GM19324 (cell line): ENCODE measurements at regions not wholly inside any gene's neighbourhood (a gene's known extent, or its start where the extent isn't known, plus 50 kb on each side); places are given as distances from the start of the nearest gene placed in this dataset.

ENCODE experiments used
- ATAC-seq: cut with Tn5 transposase; IDR thresholded peaks from one replicate; pipeline ENCODE4 v1.9.1; 2021; ENCODE audit warnings: mild to moderate bottlenecking, moderate library complexity; ENCODE audit not compliant: unreplicated experiment, low FRiP score

DNA sequence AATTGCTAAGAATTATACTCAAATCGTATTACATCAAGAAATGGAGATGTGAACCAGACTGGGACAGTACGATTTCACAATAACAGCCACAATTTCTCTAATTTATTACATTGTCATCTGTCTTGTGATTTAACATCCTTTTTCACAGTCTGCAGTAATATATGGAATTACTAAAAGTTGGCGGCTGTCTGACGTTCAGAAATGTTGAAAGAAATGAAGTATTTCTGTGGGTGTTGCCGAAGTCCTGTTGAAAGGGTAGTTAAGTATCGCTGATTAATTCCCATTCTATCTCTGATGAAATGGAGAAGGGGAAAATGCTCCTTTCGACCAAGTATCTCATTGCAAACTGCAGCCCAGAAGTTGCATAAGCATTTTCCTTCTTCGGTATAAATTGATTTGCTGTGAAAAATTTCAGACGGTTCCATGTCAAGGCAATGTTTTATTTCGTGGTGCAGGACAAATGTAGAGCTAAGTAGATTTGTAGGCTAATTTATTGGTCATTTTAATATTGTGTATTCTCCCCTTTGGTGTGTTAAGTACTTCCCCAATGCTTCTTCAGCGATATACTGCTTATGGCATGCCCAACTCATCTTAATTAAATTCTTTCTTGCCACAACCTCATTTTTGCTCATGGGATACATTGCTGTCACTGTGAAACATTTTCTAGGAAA is 775.2 kb upstream of the RBFOX1 start:
- no peak for ATAC-seq

DNA sequence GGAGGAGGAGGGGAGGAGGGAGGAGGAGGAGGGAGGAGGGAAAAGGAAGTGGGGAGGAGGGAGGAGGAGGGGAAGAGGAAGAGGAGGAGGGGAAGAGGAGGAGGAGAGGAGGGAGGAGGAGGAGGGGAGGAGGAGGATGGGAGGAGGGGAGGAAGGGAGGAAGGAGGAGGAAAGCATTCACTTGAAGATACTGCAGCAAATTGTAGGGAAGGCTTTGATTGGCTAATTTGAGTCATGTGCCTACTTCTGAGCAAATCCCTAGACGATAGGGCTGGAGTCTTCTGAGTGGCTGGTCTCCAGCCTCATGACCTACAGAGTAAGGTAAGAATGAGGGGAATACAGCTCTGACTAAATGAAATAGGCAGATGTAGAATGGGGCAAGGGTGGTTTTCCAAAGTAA is 783.2 kb upstream of the RBFOX1 start:
- no peak for ATAC-seq

DNA sequence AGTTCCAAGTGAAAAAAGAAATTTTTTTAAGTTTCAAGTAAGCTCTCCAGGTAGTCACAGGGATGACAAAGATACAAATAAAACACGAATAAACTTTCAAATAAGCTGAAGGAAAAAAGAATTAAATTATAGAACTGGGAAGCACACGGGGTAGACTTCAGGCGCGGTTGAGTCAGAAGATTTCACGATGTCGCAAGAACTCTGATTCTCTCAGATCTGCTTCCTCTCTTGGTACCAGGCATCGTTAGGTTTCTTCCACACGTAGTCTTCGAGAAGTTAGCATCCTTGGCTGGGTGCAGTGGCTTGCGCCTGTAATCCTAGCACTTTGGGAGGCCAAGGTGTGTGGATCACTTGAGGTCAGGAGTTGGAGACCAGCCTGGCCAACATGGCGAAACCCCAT is 784.1 kb upstream of the RBFOX1 start:
- ATAC-seq: no peak

DNA sequence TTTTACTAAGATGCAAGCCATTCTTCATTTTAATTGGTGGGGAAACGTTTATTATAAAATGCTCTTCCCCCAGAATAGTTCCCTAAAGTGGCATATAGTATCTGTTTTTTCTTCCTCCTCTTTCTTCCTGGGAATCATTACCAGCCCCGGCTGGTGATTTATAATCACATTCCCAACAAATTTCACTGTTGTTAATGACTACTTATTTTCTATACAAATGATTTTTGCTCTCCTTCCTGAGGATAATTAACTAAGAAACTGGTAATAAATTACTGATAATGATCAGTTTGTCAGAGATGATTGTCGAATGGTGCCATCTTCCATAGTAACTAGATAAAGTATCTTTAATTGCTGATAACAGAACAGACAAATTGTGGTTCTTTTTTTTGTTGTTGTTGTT is 785.5 kb upstream of the RBFOX1 start:
- no peak for ATAC-seq

DNA sequence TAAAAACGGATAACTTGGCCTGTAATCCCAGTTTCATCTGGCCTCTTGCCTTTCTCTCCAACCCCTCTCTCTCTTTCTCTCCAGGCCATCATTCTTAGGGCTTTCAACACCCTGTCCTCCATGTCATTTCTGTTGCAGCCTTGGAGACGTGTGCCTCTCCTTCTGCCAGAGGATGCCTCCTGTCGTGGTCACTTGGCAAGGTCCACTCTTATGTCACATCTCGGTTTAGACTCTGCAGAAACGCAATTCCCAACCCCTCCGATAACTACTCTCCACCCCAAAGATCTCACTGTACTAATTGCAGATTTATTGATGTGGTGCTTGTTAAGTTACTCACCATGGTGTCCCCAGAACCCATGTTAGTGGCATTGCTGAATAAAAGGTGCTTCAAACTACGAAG is 787.3 kb upstream of the RBFOX1 start:
- no peak for ATAC-seq

DNA sequence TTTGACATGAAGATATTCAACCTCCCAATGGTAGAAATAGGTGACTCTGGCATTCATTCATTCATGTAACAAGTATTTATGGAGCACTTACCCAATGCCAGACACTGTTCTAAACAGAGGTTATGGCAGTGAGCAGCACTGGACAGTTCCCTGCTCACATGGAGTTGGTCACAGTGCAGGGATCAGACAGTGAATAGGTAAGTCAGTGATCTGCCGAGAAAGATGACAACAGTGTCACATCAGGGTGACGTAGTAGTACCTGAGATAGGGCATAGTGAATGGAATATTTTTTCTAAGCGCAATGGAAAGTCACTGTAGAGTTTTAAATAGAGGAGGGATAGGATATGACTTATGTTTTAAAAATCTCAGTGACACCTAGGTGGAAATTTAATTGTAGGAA is 791.4 kb upstream of the RBFOX1 start:
- no peak for ATAC-seq

DNA sequence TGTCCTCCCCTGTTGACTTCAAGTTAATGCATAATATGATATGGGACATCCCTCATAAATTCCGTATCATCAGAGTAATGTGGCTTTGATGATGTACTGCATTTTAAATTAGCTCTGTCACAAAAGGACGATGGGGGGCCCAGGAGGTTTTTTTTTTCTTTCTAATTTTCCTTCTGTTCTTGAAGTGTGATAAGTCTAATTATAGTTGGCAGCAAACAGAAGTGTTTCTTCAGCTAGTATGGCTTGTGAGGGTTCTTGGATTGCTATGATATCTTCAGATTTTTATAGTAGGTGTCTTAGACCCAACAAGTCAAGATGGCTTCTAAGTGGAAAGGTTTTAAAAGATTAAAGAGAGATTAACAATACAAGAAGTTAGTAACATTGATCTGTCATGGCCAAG is 796.2 kb upstream of the RBFOX1 start:
- no peak for ATAC-seq

DNA sequence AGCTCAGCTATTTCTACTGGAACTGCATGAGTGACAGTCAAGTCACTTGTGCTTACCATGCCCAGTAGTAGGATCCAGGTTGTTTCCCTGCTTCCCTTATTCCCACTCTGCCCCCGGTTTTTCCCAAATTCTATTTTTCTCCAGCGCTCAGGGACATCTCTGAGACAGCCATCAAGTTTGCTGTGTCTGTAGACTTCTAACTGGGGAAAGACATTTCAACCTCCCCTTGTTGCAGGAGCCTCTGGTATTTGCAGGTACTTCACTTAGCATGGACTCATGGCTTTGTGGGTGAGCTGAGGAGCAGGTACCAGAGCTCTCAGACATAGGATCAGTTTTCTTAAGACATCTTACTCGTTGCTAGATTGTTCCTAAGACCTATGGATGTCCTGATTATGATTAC is 801.6 kb upstream of the RBFOX1 start:
- ATAC-seq: no peak

DNA sequence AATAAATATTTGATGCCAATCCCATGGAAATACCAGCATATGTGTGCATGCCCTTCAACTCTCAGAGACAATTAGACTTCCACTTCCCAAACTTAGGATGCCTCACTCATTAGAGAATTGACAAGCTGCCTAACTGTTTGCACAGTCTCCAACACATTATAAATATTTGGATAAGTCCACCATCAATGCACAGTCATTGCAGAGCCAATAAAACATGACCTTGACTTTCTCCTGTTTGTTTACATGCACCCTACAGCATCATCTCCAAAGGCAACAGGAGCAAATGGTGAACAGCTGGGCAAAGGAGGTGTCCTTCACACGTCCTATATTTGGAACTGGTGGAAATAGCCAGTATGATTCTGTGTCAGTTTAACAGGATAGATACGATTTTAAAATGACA is 804.4 kb upstream of the RBFOX1 start:
- ATAC-seq: no peak

DNA sequence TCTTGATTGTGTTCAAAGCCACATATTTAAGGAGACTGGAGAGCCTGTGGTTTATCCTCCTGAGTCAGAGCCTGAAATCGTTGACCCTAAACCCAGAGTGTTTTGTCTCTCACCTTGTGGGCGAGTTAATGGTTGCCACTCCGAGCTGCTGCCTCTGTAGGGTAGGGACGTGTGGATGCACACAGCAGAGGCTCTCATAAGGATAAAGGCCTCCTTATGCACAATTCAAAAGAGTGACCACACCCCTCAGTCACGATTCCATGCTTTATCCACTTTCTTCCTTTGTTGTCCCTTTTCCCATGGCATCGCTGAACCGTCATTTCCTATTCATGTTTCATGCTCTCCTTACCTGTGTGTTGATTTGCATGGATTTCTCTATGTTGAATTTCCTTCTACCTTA is 805.0 kb upstream of the RBFOX1 start:
- ATAC-seq: no peak

DNA sequence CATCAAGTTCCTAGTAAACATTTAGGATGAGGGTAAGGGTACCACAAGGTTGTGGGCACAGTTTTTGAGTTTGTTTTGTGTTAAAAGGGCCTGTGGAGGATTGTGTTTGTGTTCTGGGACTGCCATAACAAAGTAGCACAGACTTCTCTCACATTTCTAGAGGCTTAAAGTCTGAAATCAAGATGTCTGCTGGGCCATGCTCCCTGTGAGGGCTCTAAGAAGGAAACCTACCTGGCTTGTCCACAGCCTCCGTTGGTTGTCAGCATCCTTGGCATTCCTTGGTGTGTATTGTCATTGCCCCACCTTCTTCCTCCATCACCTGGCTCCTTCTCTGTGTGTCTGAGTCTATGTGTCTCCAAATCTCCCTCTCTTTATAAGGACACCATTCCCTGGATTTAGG is 808.1 kb upstream of the RBFOX1 start:
- no peak for ATAC-seq

DNA sequence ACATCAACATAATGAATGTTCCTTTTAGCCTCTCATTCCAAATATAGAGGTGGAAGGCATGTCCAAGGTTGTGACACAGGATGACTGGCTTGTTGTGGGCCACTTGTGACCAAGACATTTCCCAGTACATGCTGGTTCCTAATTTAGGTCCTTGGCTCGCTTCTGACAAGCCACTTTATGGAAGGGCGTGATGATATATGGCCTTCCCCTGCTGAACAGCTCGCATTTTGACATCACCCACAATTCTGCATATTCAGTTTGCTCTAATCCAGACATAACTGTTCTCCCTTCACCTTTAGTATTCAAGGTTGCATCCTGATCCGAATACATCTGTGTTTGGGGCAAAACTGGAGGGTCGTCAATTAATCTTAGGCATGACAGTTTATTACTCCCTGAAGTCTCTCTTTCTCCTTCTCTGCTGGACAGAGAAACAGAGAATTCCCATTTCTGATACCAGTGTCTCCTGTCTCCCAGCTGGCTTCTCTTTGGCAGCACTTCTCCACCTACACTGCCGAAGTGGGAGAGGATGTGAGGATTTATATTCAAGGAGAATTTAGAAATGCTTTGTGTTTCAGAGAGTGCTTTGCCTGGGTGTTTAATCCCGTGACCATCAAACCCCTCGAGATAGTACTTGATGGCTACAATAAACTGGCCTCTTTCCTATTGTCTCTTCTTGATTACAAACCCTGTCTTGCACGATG is 815.5 kb upstream of the RBFOX1 start:
- ATAC-seq: no peak

DNA sequence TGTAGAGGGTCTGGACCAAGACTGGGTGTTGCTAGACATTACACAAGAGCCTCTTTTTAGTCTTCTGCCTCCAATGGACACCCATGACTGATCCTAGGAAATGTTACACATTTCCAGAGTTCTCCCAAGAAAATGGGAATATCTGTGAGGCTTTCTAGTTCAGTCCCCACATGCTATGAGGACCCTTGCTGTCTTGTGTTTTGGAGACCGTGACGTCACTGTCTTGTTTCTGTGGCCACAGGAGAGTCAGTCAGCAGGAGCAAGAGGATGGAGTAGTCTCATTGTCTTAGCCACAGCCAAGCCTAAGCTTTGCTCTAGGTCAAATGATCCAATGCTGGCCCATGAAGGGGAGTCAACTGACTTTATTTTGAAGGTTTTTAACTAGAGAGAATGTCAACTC is 820.1 kb upstream of the RBFOX1 start:
- ATAC-seq: no peak

DNA sequence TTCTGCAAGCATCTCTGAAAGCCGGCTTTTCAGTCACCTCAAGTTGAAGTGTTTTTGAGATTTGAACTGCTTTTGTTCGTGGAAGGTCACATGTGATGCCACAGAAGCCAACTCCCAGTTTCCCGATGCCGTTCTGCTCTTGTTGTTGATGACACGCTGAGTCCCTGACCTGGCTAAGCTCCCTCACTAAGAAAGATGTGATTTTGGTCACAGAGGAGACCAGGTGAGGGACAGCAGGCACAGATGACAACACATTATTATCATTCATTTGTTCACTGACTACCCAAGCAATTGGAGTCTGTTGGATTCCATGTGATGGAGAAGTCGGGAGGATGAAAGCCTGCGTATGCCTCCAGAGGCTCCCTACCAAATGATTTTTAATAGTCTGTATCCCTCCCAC is 822.4 kb upstream of the RBFOX1 start:
- no peak for ATAC-seq

DNA sequence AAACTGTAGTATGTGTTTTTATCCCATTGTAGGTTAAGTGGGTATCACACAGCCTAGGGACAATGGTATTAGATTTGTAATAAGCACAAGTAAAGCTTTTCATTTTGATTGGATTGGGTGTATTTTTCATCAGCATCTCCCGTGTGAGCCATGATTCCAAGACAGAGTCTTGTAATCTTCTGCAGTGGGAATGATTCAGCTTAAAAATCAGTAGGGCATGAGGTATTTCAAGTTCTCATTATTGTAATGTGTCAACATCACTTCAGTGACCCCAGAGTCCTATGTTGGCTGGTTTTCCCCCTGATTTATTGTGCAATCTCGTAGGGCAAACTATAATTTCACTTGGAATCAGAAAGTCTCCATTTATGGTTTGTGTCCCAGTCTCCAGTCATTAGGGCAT is 833.2 kb upstream of the RBFOX1 start:
- ATAC-seq: no peak

DNA sequence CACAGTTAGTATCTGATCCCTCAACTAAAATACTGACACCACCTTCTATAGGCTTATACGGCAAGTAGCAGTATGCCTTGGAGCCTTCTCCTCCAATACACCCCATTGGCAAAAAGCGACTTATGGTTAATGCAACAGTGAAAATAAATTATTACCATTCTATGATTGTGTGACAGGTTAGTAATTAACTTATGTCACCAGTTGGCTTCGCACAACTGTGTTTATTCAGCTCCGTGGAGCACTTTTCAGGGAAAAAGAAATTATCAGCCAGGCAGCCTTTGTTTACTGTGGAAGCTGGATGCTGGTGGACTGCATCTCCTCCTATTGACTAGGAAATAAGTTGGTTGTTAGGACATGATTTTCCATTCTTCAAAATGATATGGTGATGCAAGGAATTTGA is 833.8 kb upstream of the RBFOX1 start:
- ATAC-seq: no peak

DNA sequence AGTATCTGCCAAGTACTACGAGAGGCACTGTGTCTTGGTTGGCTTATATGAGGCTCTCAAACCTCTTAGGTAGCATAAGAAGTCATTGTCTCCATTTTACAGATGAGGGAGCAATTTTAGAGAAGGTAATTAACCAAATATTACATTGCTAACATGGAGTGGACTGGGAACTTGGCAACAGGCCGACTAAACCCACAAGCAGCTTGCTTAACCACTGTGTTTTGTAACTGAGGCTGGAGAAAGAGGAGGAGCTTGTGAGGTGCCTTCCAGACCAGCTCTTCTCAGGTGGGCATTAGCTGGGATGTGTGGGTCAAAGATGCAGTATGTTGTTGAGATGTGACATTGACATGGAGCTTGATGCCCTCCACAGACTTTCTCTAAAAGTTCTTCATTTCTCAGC is 835.6 kb upstream of the RBFOX1 start:
- ATAC-seq: no peak

DNA sequence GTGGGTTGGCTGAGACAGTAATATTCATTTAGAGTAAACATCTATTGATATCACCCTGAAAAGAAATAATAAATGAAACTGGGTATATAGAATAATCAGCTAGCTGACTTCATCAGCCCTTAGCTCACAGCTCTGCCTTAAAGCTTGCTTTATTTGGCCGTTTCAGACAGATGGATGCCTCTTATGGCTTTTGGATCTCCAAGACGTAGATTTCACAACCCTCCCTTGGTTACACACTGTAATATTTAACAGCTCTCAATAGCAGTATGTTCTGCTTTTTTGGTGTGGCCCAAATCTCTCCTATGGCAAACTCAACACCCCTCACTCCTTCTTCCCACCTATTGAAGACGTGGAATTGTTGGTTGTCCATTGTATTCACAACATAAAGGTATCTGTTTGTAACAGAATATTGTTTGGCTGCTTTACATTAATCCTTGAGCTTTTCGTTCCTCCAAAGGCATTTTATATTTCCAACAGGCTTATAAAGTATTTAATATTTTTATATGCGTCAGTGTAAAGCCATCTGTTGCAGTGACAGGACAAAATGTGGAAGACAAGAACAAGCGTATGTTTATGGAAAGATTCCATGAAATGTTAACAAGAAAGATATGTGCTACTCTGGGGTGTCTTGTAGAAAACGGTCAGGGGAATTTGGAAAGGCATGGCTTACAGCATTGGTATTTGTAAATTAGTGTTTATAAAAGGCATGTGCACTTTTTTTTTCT is 837.0 kb upstream of the RBFOX1 start:
- ATAC-seq: no peak

DNA sequence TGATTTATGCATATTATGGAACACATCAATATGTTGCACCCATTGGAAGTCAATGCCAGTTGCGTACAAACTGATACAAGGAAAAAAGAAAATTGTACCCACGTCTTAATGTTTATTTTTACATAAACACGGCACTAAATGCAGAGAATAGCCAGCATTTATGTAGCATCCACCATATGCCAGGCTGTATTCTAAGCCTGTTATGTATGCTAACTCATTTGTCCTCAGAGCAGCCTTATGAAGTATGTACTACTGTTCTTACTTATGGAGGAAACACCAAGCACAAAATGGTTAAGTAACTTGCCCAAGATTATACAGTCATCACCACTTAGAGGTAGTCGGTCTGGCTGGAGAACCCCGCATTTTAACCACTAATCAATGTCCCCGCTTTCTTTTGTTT is 837.9 kb upstream of the RBFOX1 start:
- no peak for ATAC-seq

DNA sequence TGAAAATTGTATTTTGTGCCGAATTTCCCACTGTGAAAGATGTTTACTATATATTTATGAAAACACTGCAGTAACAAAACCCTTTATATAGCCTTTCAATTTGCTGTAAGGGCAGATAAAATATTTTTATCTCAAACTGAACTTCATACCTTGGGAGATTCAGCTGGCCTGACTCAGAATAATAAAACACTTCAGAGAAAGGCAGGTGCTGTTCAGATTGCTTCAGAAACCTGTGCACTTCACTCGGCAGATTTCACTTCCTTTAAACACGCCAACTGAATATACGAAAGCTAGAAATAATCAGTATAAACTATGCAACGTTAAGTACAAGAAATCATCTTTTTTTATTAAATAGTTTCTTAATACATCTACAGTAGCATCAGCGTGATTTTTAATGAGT is 839.1 kb upstream of the RBFOX1 start:
- ATAC-seq: no peak

DNA sequence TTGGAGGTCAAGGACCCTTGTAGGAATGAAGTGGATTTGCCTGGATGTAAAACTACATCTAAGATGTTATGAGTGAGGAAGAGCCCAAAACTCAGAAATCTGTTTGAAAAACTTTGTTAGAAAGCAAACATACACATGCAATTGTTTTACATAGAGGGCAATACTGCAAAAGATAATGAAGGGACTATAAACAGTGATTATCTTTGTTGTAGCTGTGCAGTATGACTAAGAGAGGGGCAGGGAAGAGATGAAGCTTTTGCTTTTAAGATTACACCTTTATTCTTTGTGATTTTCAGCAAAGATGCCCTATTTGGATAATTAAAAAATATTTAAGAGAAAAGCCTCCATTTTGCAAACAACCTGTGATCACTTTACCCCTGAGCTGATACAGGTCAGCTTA is 839.9 kb upstream of the RBFOX1 start:
- ATAC-seq: no peak

DNA sequence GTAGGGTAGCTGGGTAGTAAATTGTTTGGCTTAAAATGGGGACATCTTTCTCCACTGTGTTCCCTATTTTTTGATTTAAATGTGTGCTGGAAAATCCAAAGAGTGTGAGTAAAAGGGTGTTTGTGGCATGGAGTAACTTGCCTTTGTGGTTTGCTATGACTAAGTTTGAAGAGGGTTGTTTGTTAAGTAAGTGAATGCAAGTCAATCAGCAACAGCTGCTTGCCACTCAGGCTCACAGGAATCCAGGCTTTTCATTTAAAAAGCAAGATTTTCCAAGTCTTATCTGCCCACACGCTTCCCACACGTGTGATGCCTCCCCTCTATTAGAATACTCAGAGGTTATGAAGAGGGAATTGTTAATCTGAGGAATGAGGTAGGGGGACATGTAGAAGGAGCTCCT is 847.7 kb upstream of the RBFOX1 start:
- ATAC-seq: no peak
